Endothelial cell of umbilical vein (primary cell): ENCODE measurements at regions not wholly inside any gene's neighbourhood (a gene's known extent, or its start where the extent isn't known, plus 50 kb on each side); places are given as distances from the start of the nearest gene placed in this dataset.

Experiments
- BruUV-seq: library from RNA; stranded (reverse); fragments of 400-500 nt; replicated peaks from 2 replicates; lab custom pipeline; 2021; lab: Mats Ljungman, UMichigan
- CTCF ChIA-PET: fragments of 300-600, 350-600 bp; sonication (Branson Sonifier 250); formaldehyde crosslinking; loops from one replicate; lab custom pipeline; 2021; ENCODE audit warnings: antibody characterized with exemption, inconsistent platforms; lab: Charles Lee
- POLR2A ChIA-PET: fragments of 300-600, 350-600 bp; sonication (Branson Sonifier 250); formaldehyde crosslinking; loops from one replicate; lab custom pipeline; 2021; ENCODE audit warnings: antibody characterized with exemption, inconsistent platforms; lab: Charles Lee
- DNase-seq: peaks from one replicate; pipeline ENCODE4 v3.0.0-alpha.2; 2011; ENCODE audit warnings: low read depth, low spot score
- FAIRE-seq: peaks from 2 replicates; lab custom pipeline; 2011; peaks lifted over from hg19 to GRCh38; lab: Jason Lieb, UNC
- H2AFZ ChIP-seq: 2 replicates; pipeline ENCODE4 v1.6.0; 2012; ENCODE audit warnings: low read depth, low read length, control low read depth, inconsistent platforms
- H3K27ac ChIP-seq: 2 replicates; pipeline ENCODE4 v1.5.1; 2011; ENCODE audit warnings: low read depth, mild to moderate bottlenecking, control low read depth, low read length, moderate library complexity; ENCODE audit not compliant: insufficient read depth
- H3K27me3 ChIP-seq, 2 experiments: 2 replicates each; pipeline versions ENCODE4 v1.6.0 to v1.6.1; 2011; ENCODE audit warnings: low read length in 2 of 2, mixed read lengths in 1 of 2; ENCODE audit not compliant: control insufficient read depth in 2 of 2, insufficient read depth in 2 of 2
- H3K36me3 ChIP-seq, 2 experiments: 2 replicates in 1 of 2; 3 replicates in 1 of 2; pipeline ENCODE4 v1.5.1; 2011; ENCODE audit warnings: low read length in 2 of 2, mild to moderate bottlenecking in 1 of 2, moderate library complexity in 1 of 2; ENCODE audit not compliant: control insufficient read depth in 2 of 2, insufficient read depth in 2 of 2; ENCODE audit errors: extremely low read depth in 1 of 2
- H3K4me1 ChIP-seq: 3 replicates; pipeline ENCODE4 v1.5.1; 2011; ENCODE audit warnings: mild to moderate bottlenecking, low read length; ENCODE audit not compliant: control insufficient read depth, insufficient read depth; ENCODE audit errors: extremely low read depth
- H3K4me2 ChIP-seq: 2 replicates; pipeline ENCODE4 v1.6.1; 2011; ENCODE audit warnings: low read length, control low read depth, mixed read lengths; ENCODE audit not compliant: insufficient read depth
- H3K4me3 ChIP-seq, 3 experiments: fragments of 200-600 bp in 1 of 3; sonication (generic), shearing (Covaris generic) in 1 of 3; replicated peaks in 1 of 3; 2 replicates each; pipeline ENCODE4 v1.5.1; 2011 to 2016; ENCODE audit warnings: control low read depth in 3 of 3, low read length in 3 of 3, mild to moderate bottlenecking in 2 of 3, inconsistent platforms in 1 of 3, low read depth in 1 of 3, moderate library complexity in 1 of 3; ENCODE audit not compliant: insufficient read depth in 1 of 3
- H3K79me2 ChIP-seq: 2 replicates; pipeline ENCODE4 v1.6.0; 2012; ENCODE audit warnings: low read length, inconsistent platforms; ENCODE audit not compliant: control insufficient read depth, insufficient read depth
- H3K9ac ChIP-seq: replicated peaks from 2 replicates; pipeline ENCODE3; 2011; ENCODE audit warnings: low read length, control low read depth; ENCODE audit not compliant: insufficient read depth; ENCODE audit errors: extremely low read depth
- H3K9me1 ChIP-seq: replicated peaks from 3 replicates; pipeline ENCODE4 v1.6.0; 2011; ENCODE audit warnings: mild to moderate bottlenecking, low read length; ENCODE audit not compliant: control insufficient read depth, insufficient read depth; ENCODE audit errors: extremely low read depth
- H3K9me3 ChIP-seq: replicated peaks from 2 replicates; pipeline ENCODE4 v1.5.1; 2012; ENCODE audit warnings: low read length, inconsistent platforms; ENCODE audit not compliant: control insufficient read depth, insufficient read depth
- H4K20me1 ChIP-seq: replicated peaks from 2 replicates; pipeline ENCODE3; 2011; ENCODE audit warnings: mild to moderate bottlenecking, low read length; ENCODE audit not compliant: control insufficient read depth, insufficient read depth; ENCODE audit errors: extremely low read depth
- EZH2 ChIP-seq: IDR thresholded peaks from 2 replicates; pipeline ENCODE4 v1.6.1; 2012; ENCODE audit warnings: borderline replicate concordance, low read depth, mild to moderate bottlenecking, moderate library complexity, low read length, inconsistent platforms; ENCODE audit not compliant: severe bottlenecking
- FOS ChIP-seq: IDR thresholded peaks from 2 replicates; pipeline ENCODE4 v1.6.1; 2011; ENCODE audit warnings: mild to moderate bottlenecking, low read length, moderate library complexity, borderline replicate concordance; ENCODE audit not compliant: insufficient read depth
- GATA2 ChIP-seq: IDR thresholded peaks from 2 replicates; pipeline ENCODE4 v1.7.0; 2011; ENCODE audit warnings: low read depth, mild to moderate bottlenecking, moderate library complexity, mixed read lengths, low read length; ENCODE audit not compliant: insufficient read length, insufficient read depth
- JUN ChIP-seq: IDR thresholded peaks from 2 replicates; pipeline ENCODE4 v1.6.1; 2011; ENCODE audit warnings: borderline replicate concordance, low read depth; ENCODE audit not compliant: insufficient read length, insufficient read depth
- MYC ChIP-seq: IDR thresholded peaks from one replicate; pipeline ENCODE4 v1.6.1; 2011; ENCODE audit warnings: mild to moderate bottlenecking, low read depth, low read length
- POLR2A ChIP-seq: IDR thresholded peaks from 2 replicates; pipeline ENCODE4 v1.6.1; 2012; ENCODE audit warnings: low read depth, mild to moderate bottlenecking, control low read depth, low read length
- POLR2AphosphoS5 ChIP-seq: IDR thresholded peaks from 2 replicates; pipeline ENCODE4 v1.6.1; 2012; ENCODE audit warnings: low read depth, mild to moderate bottlenecking, control low read depth, low read length, moderate library complexity; ENCODE audit not compliant: insufficient read depth
- dilution Hi-C: fragments of 300-500 bp; cut with MboI; formaldehyde crosslinking; loops from one replicate; pipeline ENCODE4 v1.15.0; 2019; ENCODE audit warnings: low sequenced_read_pairs; ENCODE audit not compliant: extremely low pct_ligation_motif_present
- intact Hi-C: fragments of 100-400 bp; cut with micrococcal nuclease; formaldehyde crosslinking; loops from one replicate; pipeline ENCODE4 v1.10.0; 2022
- TF ChIP-seq, protein P1 (sequence below), 2 donors: IDR thresholded peaks; 1 replicate in 1 of 2; 2 replicates in 1 of 2; pipeline ENCODE4 v1.5.1; 2011; ENCODE audit warnings: low read length in 2 of 2, mild to moderate bottlenecking in 2 of 2, moderate library complexity in 2 of 2, control low read depth in 1 of 2, inconsistent platforms in 1 of 2, low read depth in 1 of 2; ENCODE audit not compliant: insufficient read depth in 1 of 2; ENCODE audit errors: extremely low read depth in 1 of 2
- TF ChIP-seq, protein P2 (sequence below): IDR thresholded peaks from 2 replicates; pipeline ENCODE4 v1.6.1; 2011; ENCODE audit not compliant: insufficient read depth, insufficient read length

- BruUV-seq: no TSS peak
- no peak overlapping the region for H3K4me3 ChIP-seq
- no peaks in the 10 kb centered on the region for H4K20me1 ChIP-seq
- no peak for FAIRE-seq
- no peak overlapping the region for H3K27ac ChIP-seq
- H3K9ac ChIP-seq: no peak overlapping the region
- DNase-seq: no peak
- no peaks in the 10 kb centered on the region for H3K79me2 ChIP-seq
- H2AFZ ChIP-seq: no peak overlapping the region
- no peaks in the 10 kb centered on the region for H3K27me3 ChIP-seq
- ChIA-PET CTCF (no interaction called here), POLR2A (interaction anchor here (0.6 kb wide), 1 partner anchor 256 kb away, joined by 4 read pairs; no protein-coding TSS in a partner anchor)
- dilution Hi-C loops: no loop called here
- H3K9me1 ChIP-seq: no peaks in the 10 kb centered on the region
- H3K9me3 ChIP-seq: no peaks in the 10 kb centered on the region
- H3K36me3 ChIP-seq: no peaks in the 10 kb centered on the region
- intact Hi-C loops: no loop called here
- TF ChIP-seq GATA2: no peak
- TF ChIP-seq POLR2AphosphoS5: no peak
- no peak for TF ChIP-seq JUN
- no peak for TF ChIP-seq EZH2
- TF ChIP-seq, protein P1, sequence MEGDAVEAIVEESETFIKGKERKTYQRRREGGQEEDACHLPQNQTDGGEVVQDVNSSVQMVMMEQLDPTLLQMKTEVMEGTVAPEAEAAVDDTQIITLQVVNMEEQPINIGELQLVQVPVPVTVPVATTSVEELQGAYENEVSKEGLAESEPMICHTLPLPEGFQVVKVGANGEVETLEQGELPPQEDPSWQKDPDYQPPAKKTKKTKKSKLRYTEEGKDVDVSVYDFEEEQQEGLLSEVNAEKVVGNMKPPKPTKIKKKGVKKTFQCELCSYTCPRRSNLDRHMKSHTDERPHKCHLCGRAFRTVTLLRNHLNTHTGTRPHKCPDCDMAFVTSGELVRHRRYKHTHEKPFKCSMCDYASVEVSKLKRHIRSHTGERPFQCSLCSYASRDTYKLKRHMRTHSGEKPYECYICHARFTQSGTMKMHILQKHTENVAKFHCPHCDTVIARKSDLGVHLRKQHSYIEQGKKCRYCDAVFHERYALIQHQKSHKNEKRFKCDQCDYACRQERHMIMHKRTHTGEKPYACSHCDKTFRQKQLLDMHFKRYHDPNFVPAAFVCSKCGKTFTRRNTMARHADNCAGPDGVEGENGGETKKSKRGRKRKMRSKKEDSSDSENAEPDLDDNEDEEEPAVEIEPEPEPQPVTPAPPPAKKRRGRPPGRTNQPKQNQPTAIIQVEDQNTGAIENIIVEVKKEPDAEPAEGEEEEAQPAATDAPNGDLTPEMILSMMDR (IDR thresholded peaks at IDR 0.05; ENCODE audit: extremely low read depth in 1 of 2, insufficient read depth in 1 of 2, low read depth in 1 of 2, low read length in 2 of 2): no peak
- no peak for TF ChIP-seq MYC
- TF ChIP-seq, protein P2, sequence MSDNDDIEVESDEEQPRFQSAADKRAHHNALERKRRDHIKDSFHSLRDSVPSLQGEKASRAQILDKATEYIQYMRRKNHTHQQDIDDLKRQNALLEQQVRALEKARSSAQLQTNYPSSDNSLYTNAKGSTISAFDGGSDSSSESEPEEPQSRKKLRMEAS: no peak
- no peak for TF ChIP-seq POLR2A
- TF ChIP-seq FOS: no peak
- H3K4me1 ChIP-seq: no peaks in the 10 kb centered on the region
- no peak overlapping the region for H3K4me2 ChIP-seq
Measured at GRCh38 chr13:74329962-74330361, 195.8 kb upstream of the KLF12 start.
